A549 (cell line): ENCODE measurements at regions not wholly inside any gene's neighbourhood (a gene's known extent, or its start where the extent isn't known, plus 50 kb on each side); places are given as distances from the start of the nearest gene placed in this dataset.

Experiments used
- ATAC-seq, 2 experiments: fragments of 200-7000 bp in 1 of 2; fragments of >200 bp in 1 of 2; cut with Nextera tagmentation in 1 of 2; cut with Tn5 transposase in 1 of 2; 3 replicates each; pipeline versions ENCODE4 v1.8.0 to v1.9.1; 2018 to 2020; ENCODE audit warnings: mild to moderate bottlenecking in 1 of 2, moderate library complexity in 1 of 2
- CTCF ChIA-PET: fragments of 300-600 bp; sonication (Branson Sonifier 250); formaldehyde crosslinking; extraction: SDS; loops from one replicate; lab custom pipeline; 2021; ENCODE audit warnings: antibody characterized with exemption, inconsistent platforms; lab: Yijun Ruan, JAX
- POLR2A ChIA-PET: fragments of 350-600 bp; formaldehyde crosslinking; extraction: SDS; loops from one replicate; lab custom pipeline; 2021; ENCODE audit warnings: antibody characterized with exemption, inconsistent platforms; lab: Yijun Ruan, JAX
- DNase-seq, 2 experiments: peaks; one replicate each; pipeline versions ENCODE4 v3.0.0 to v3.0.0-alpha.2; 2011 to 2016; ENCODE audit warnings: low read depth in 1 of 2, low spot score in 1 of 2
- FAIRE-seq: peaks from 2 replicates; lab custom pipeline; 2011; peaks lifted over from hg19 to GRCh38; lab: Jason Lieb, UNC
- H3K27ac ChIP-seq, 2 experiments: fragments of >200 bp; sonication (Bioruptor Twin); formaldehyde crosslinking; 3 replicates each; pipeline ENCODE4 v1.5.1; 2016 to 2017
- H3K4me1 ChIP-seq: fragments of >200 bp; sonication (Bioruptor Twin); formaldehyde crosslinking; 3 replicates; pipeline ENCODE4 v1.6.1; 2016
- H3K4me2 ChIP-seq: fragments of >200 bp; sonication (Bioruptor Twin); formaldehyde crosslinking; 3 replicates; pipeline ENCODE4 v1.6.1; 2016
- H3K4me3 ChIP-seq: fragments of >200 bp; sonication (Bioruptor Twin); formaldehyde crosslinking; 3 replicates; pipeline ENCODE4 v1.5.1; 2016
- H3K9me3 ChIP-seq: fragments of >200 bp; sonication (Bioruptor Twin); formaldehyde crosslinking; 3 replicates; pipeline ENCODE4 v1.6.1; 2016
- ATOH8 ChIP-seq: fragments of 250-450 bp; sonication (Bioruptor Pico); IDR thresholded peaks from 2 replicates; pipeline ENCODE4 v1.5.0; 2020; ENCODE audit warnings: low read depth, mild to moderate bottlenecking, moderate library complexity
- CEBPB ChIP-seq, 2 experiments: fragments of >200 bp in 1 of 2; sonication (Bioruptor Twin) in 1 of 2; formaldehyde crosslinking in 1 of 2; IDR thresholded peaks; 2 replicates each; pipeline ENCODE4 v1.6.1; 2012 to 2016
- CHD2 ChIP-seq: fragments of 150-350 bp; IDR thresholded peaks from 2 replicates; pipeline ENCODE4 v1.6.1; 2014; ENCODE audit warnings: low read length; ENCODE audit not compliant: partially characterized antibody
- E2F6 ChIP-seq: IDR thresholded peaks from 2 replicates; pipeline ENCODE4 v1.6.1; 2012; ENCODE audit warnings: low read depth, borderline replicate concordance
- EHF ChIP-seq: fragments of 250-450 bp; sonication (Bioruptor Pico); IDR thresholded peaks from 2 replicates; pipeline ENCODE4 v1.5.0; 2020; ENCODE audit warnings: mild to moderate bottlenecking
- EHMT2 ChIP-seq: fragments of 200-600 bp; sonication (generic); IDR thresholded peaks from 2 replicates; pipeline ENCODE4 v1.6.1; 2016; ENCODE audit warnings: antibody characterized with exemption, low read depth, mild to moderate bottlenecking, moderate library complexity
- ELK1 ChIP-seq: fragments of 150-350 bp; IDR thresholded peaks from 2 replicates; pipeline ENCODE4 v1.6.1; 2014; ENCODE audit warnings: low read depth, mild to moderate bottlenecking, low read length
- ESRRA ChIP-seq: fragments of 150-350 bp; IDR thresholded peaks from 2 replicates; pipeline ENCODE4 v1.6.1; 2014; ENCODE audit warnings: mild to moderate bottlenecking, low read length, borderline replicate concordance
- FOSL2 ChIP-seq, 2 experiments: fragments of 450-650 bp in 1 of 2; fragments of >200 bp in 1 of 2; sonication (Bioruptor Twin) in 1 of 2; formaldehyde crosslinking; IDR thresholded peaks; 2 replicates each; pipeline versions ENCODE4 v1.5.0 to v1.6.1; 2016 to 2020; ENCODE audit warnings: mild to moderate bottlenecking in 1 of 2, moderate library complexity in 1 of 2
- FOXS1 ChIP-seq: fragments of 250-450 bp; sonication (Bioruptor Pico); IDR thresholded peaks from 2 replicates; pipeline ENCODE4 v1.5.0; 2020; ENCODE audit warnings: mild to moderate bottlenecking, moderate library complexity
- GATA3 ChIP-seq: IDR thresholded peaks from 2 replicates; pipeline ENCODE4 v1.6.1; 2012; ENCODE audit warnings: borderline replicate concordance
- HES2 ChIP-seq: fragments of >200 bp; sonication (Bioruptor Twin); formaldehyde crosslinking; IDR thresholded peaks from 2 replicates; pipeline ENCODE4 v1.6.1; 2016
- HMGXB4 ChIP-seq: fragments of 250-450 bp; sonication (Bioruptor Pico); IDR thresholded peaks from 2 replicates; pipeline ENCODE4 v1.5.0; 2021; ENCODE audit warnings: mild to moderate bottlenecking, moderate library complexity, borderline replicate concordance
- KDM1A ChIP-seq: fragments of 200-600 bp; sonication (generic); IDR thresholded peaks from 2 replicates; pipeline ENCODE4 v1.6.1; 2016; ENCODE audit warnings: low read depth, mild to moderate bottlenecking
- MAX ChIP-seq: IDR thresholded peaks from 2 replicates; pipeline ENCODE4 v1.6.1; 2012
- NFE2L2 ChIP-seq: fragments of 150-350 bp; conservative IDR thresholded peaks from 2 replicates; pipeline ENCODE4 v1.6.1; 2014; ENCODE audit warnings: low read length
- NR3C1 ChIP-seq: fragments of >200 bp; sonication (Bioruptor Twin); formaldehyde crosslinking; IDR thresholded peaks from 3 replicates; pipeline ENCODE4 v1.6.1; 2017
- PHF8 ChIP-seq: fragments of 200-600 bp; sonication (generic); IDR thresholded peaks from 2 replicates; pipeline ENCODE4 v1.6.1; 2016; ENCODE audit warnings: low read depth, mild to moderate bottlenecking, antibody characterized with exemption, moderate library complexity, borderline replicate concordance
- POLR2A ChIP-seq: IDR thresholded peaks from 2 replicates; pipeline ENCODE4 v1.6.1; 2012; ENCODE audit warnings: mild to moderate bottlenecking, low read length
- RARB ChIP-seq: fragments of 250-450 bp; sonication (Bioruptor Pico); IDR thresholded peaks from 2 replicates; pipeline ENCODE4 v1.8.0; 2021; ENCODE audit warnings: mild to moderate bottlenecking, moderate library complexity
- RCOR1 ChIP-seq: fragments of 150-350 bp; IDR thresholded peaks from 2 replicates; pipeline ENCODE4 v1.6.1; 2014; ENCODE audit warnings: antibody characterized with exemption, low read length, low read depth
- REST ChIP-seq: fragments of 200-600 bp; sonication (generic); IDR thresholded peaks from 2 replicates; pipeline ENCODE4 v1.6.1; 2016; ENCODE audit warnings: antibody characterized with exemption, mild to moderate bottlenecking, moderate library complexity
- SREBF2 ChIP-seq: fragments of 450-650 bp; IDR thresholded peaks from 2 replicates; pipeline ENCODE4 v1.6.1; 2014; ENCODE audit warnings: mild to moderate bottlenecking, moderate library complexity
- ZNF302 ChIP-seq: fragments of 250-450 bp; sonication (Bioruptor Pico); IDR thresholded peaks from 2 replicates; pipeline ENCODE4 v1.9.0; 2021; ENCODE audit warnings: inconsistent platforms, mild to moderate bottlenecking, moderate library complexity
- WGBS: methylation state at CpG from one replicate; pipeline ENCODE4 v1.1.6; 2017; ENCODE audit errors: missing lambda C conversion rate; 5-methylcytosine and 5-hydroxymethylcytosine counted together

GRCh38 chr20:11013801-11014200, 340.0 kb upstream of the JAG1 start:
- ChIA-PET POLR2A (no interaction called here), CTCF (interaction anchor here (1.5 kb wide), 1 partner anchor 9 kb away, joined by 4 read pairs; no protein-coding TSS in a partner anchor)

GRCh38 chr20:11015440-11015839, 341.6 kb upstream of the JAG1 start:
- CTCF ChIA-PET: interaction anchor here (0.7 to 1.3 kb wide), 2 partner anchors 30 to 1001 kb away, joined by 3 to 4 read pairs; no protein-coding TSS in a partner anchor
- ATAC-seq: no peak

More at GRCh38 chr20:11013801-11014200, 340.0 kb upstream of the JAG1 start:
- ATAC-seq: no peak
- no peaks in the 10 kb centered on the region for H3K9me3 ChIP-seq
- 69% methylated on average over 1 of the region's 1 CpG for WGBS
- H3K4me3 ChIP-seq: no peak overlapping the region
- no peak overlapping the region for H3K4me2 ChIP-seq
- DNase-seq: no peak
- no peak overlapping the region for H3K27ac ChIP-seq
- no peak for TF ChIP-seq EHF (CRISPR knock-in tag)
- no peak for TF ChIP-seq E2F6
- TF ChIP-seq GATA3: no peak
- no peak for TF ChIP-seq CEBPB (IDR thresholded peaks at IDR 0.05)
- no peak for TF ChIP-seq FOSL2 (IDR thresholded peaks at IDR 0.05)
- TF ChIP-seq FOSL2 (CRISPR knock-in tag; IDR thresholded peaks at IDR 0.05): no peak
- TF ChIP-seq PHF8: no peak
- no peak for TF ChIP-seq ESRRA
- TF ChIP-seq CHD2: no peak
- TF ChIP-seq ELK1: no peak
- no peak for TF ChIP-seq FOXS1
- no peak for TF ChIP-seq HMGXB4
- TF ChIP-seq RCOR1: no peak
- TF ChIP-seq NFE2L2: no peak
- TF ChIP-seq POLR2A: no peak
- no peak for TF ChIP-seq NR3C1
- TF ChIP-seq MAX: no peak
- TF ChIP-seq RARB: no peak
- TF ChIP-seq, all 56 proteins: peak for 0
- H3K4me1 ChIP-seq: no peaks in the 10 kb centered on the region
- FAIRE-seq: no peak

GRCh38 chr20:11017446-11017845, 343.6 kb upstream of the JAG1 start:
- H3K4me2 ChIP-seq: no peak overlapping the region
- ATAC-seq (no peak), DNase-seq (no peak), FAIRE-seq (no peak)
- no peak overlapping the region for H3K4me3 ChIP-seq
- CTCF ChIA-PET: no interaction called here
- no peak overlapping the region for H3K27ac ChIP-seq
- 0 out of 3 replicates have a peak, but pooled peaks cover 4% of the 10 kb centered on the region for H3K4me1 ChIP-seq
- WGBS: 56% methylated on average over 4 of the region's 4 CpGs
- H3K9me3 ChIP-seq: no peaks in the 10 kb centered on the region
- POLR2A ChIA-PET: no interaction called here
- TF ChIP-seq KDM1A: no peak
- TF ChIP-seq SREBF2: no peak
- TF ChIP-seq HES2: no peak
- TF ChIP-seq REST: no peak
- no peak for TF ChIP-seq CHD2
- no peak for TF ChIP-seq EHMT2
- no peak for TF ChIP-seq ZNF302 (CRISPR knock-in tag)
- TF ChIP-seq ELK1: no peak

More at GRCh38 chr20:11015440-11015839, 341.6 kb upstream of the JAG1 start:
- WGBS: 64% methylated on average over 4 of the region's 4 CpGs
- TF ChIP-seq RCOR1: no peak
- no peak for TF ChIP-seq ATOH8 (CRISPR knock-in tag)
- POLR2A ChIA-PET: no interaction called here
- H3K4me3 ChIP-seq: no peak overlapping the region
- no peaks in the 10 kb centered on the region for H3K9me3 ChIP-seq
- H3K4me2 ChIP-seq: no peak overlapping the region
- H3K4me1 ChIP-seq: no peaks in the 10 kb centered on the region
- no peak for DNase-seq
- FAIRE-seq: no peak
- no peak overlapping the region for H3K27ac ChIP-seq
